Right atrium auricular region (tissue), 2 donors: ENCODE measurements at regions not wholly inside any gene's neighbourhood (a gene's known extent, or its start where the extent isn't known, plus 50 kb on each side); places are given as distances from the start of the nearest gene placed in this dataset.

Source experiments
- DNase-seq: peaks from one replicate; pipeline ENCODE4 v3.0.0-alpha.2; 2019; ENCODE audit warnings: low spot score
- H3K27ac ChIP-seq, 2 donors: fragments of 200-600 bp; sonication (generic); 1 replicate in 1 of 2; 2 replicates in 1 of 2; pipeline ENCODE4 v1.5.1; 2016 to 2019
- H3K27me3 ChIP-seq, 2 donors: fragments of 200-600 bp; sonication (generic); one replicate each; pipeline versions ENCODE4 v1.5.1 to v1.6.0; 2017 to 2019
- H3K36me3 ChIP-seq: fragments of 200-600 bp; sonication (generic); one replicate; pipeline ENCODE4 v1.5.1; 2016
- H3K4me1 ChIP-seq, 2 donors: fragments of 200-600 bp; sonication (generic); one replicate each; pipeline versions ENCODE4 v1.5.1 to v1.6.0; 2017 to 2019
- H3K4me3 ChIP-seq, 2 donors: fragments of 200-600 bp; sonication (generic); 1 replicate in 1 of 2; 2 replicates in 1 of 2; pipeline ENCODE4 v1.5.1; 2017 to 2019; ENCODE audit warnings: mild to moderate bottlenecking in 1 of 2, moderate library complexity in 1 of 2
- H3K9me3 ChIP-seq, 2 donors: fragments of 200-600 bp; sonication (generic); one replicate each; pipeline ENCODE4 v1.5.1; 2019
- TF ChIP-seq, protein P1 (sequence below), 2 donors: fragments of 200-600 bp; sonication (generic); IDR thresholded peaks; one replicate each; pipeline ENCODE4 v1.5.1; 2019; ENCODE audit warnings: antibody characterized with exemption in 2 of 2

DNA sequence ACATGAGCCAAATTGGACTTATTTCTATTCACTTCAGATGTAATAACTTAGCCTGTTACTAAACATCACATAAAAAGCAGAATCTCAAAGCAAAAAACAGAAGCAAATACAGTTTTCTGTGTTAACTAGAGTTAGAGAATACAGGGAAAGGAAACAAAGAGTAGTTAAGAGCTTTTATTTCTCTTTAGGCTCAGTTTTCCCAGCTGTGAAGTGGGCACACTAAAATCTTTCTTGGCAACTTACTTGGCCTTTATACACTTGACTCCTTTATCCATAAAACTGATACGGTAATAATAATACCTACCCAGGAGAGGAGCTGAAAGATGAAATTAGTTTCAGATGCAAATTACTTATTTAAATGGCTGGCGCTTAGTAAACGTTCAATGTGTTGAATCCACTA is 132.8 kb upstream of the SPATS2L start:
- no peak for DNase-seq
- H3K4me3 ChIP-seq, result no peak overlapping the region
- H3K9me3 ChIP-seq, result no peaks in the 10 kb centered on the region
- peaks cover 0 to 9% of the 10 kb centered on the region in 2 donors for H3K4me1 ChIP-seq
- no peaks in the 10 kb centered on the region for H3K27me3 ChIP-seq
- TF ChIP-seq, protein P1, sequence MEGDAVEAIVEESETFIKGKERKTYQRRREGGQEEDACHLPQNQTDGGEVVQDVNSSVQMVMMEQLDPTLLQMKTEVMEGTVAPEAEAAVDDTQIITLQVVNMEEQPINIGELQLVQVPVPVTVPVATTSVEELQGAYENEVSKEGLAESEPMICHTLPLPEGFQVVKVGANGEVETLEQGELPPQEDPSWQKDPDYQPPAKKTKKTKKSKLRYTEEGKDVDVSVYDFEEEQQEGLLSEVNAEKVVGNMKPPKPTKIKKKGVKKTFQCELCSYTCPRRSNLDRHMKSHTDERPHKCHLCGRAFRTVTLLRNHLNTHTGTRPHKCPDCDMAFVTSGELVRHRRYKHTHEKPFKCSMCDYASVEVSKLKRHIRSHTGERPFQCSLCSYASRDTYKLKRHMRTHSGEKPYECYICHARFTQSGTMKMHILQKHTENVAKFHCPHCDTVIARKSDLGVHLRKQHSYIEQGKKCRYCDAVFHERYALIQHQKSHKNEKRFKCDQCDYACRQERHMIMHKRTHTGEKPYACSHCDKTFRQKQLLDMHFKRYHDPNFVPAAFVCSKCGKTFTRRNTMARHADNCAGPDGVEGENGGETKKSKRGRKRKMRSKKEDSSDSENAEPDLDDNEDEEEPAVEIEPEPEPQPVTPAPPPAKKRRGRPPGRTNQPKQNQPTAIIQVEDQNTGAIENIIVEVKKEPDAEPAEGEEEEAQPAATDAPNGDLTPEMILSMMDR (IDR thresholded peaks at IDR 0.05), result no peak
- H3K27ac ChIP-seq, result no peak overlapping the region
- no peaks in the 10 kb centered on the region for H3K36me3 ChIP-seq

DNA sequence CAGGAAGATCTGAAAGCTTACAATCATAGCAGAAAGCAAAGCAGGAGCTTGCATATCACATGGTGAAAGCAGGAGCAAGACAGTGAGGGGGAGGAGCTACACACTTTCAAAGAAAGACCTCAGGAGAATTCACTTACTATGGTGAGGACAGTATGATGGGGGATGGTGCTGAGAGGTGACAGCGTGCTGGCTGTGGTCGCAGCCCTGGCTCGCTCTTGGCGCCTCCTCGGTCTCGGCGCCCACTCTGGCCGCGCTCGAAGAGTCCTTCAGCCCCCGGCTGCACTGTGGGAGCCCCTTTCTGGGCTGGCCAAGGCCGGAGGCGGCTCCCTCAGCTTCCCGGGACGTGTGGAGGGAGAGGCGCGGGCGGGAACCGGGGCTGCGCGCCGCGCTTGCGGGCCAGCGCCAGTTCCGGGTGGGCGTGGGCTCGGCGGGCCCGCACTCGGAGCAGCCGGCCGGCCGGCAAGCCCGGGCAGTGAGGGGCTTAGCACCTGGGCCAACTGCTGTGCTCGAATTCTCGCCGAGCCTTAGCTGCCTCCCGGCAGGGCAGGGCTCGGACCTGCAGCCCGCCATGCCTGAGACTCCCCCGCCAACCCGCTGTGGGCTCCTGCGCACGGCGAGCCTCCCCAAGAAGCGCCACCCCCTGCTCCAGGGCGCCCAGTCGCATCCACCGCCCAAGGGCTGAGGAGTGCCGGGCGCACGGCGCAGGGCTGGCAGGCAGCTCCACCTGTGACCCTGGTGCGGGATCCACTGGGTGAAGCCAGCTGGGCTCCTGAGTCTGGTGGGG is 131.9 kb upstream of the SPATS2L start:
- H3K27ac ChIP-seq, result no peak overlapping the region
- H3K4me1 ChIP-seq, result peaks cover 0 to 9% of the 10 kb centered on the region in 2 donors
- TF ChIP-seq, protein P1 (IDR thresholded peaks at IDR 0.05), result no peak
- no peaks in the 10 kb centered on the region for H3K9me3 ChIP-seq
- DNase-seq, result no peak
- no peak overlapping the region for H3K4me3 ChIP-seq
- no peaks in the 10 kb centered on the region for H3K36me3 ChIP-seq
- no peaks in the 10 kb centered on the region for H3K27me3 ChIP-seq

DNA sequence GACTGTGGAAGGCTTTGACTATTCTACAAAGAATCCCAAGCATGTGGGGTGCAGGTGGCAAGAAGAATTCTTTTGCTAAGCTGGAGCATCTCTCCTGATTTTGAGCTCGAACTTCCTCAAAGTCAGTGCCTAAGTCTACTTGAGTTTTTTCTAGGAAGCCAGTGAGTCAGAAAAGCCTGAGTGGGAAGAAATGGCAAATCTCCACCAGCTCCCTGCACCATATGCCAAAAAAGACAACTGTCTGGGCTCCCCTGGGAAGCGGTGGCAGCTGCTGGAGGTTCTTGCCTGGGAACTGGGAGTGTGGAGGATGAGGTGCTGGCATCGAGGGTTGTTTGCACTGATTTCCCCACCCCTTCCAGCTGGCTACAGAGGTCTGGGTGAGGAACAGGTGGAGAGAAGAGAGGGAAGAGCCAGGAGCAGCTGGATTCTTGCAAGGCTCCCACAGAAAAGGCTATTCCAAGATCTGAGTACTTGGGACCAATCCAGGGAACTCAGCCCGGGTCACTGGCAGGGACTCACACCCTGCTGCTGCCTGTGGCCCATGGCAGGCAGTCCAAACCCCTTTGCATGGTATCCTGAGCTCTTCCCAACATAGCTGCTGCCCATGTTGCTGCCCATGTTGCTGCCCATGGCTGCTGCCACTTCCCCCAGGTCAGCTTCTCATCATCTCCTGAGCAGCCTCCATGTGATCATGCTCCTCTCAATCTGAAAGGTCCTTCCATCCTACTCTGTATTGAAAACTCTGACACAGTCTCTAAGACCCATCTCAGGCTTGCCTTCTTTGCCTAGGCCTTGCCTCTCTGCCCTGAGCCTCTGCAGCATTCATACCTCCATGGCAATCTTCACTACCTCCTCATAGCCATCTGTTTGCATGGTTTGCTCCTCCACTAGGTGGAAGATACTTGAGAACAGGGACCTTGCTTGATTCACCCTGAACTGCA is 128.3 kb upstream of the SPATS2L start:
- no peak overlapping the region for H3K27ac ChIP-seq

DNA sequence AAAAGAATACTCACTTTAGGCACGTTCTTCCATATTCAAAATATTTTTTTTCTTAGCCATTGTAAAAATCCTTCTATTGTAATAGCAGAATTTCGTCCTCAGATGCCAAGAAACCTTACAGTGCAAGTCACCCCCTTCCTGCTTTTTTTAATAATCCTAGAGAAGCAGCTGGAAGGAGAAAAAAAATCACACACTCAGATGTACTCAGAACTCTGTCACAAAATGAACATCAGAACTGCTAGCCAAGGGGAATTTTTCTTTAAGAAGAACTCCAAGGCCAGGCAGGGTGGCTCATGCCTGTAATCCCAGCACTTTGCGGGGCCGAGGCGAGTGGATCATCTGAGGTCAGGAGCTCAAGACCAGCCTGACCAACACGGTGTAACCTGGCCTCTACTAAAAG is 127.3 kb upstream of the SPATS2L start:
- Histone ChIP-seq H3K4me3 (no peak overlapping the region), H3K36me3 (no peaks in the 10 kb centered on the region), H3K27ac (no peak overlapping the region), H3K4me1 (peaks cover 0 to 9% of the 10 kb centered on the region in 2 donors), H3K27me3 (no peaks in the 10 kb centered on the region), H3K9me3 (no peaks in the 10 kb centered on the region)
- TF ChIP-seq, protein P1 (IDR thresholded peaks at IDR 0.05), result no peak
- DNase-seq, result no peak

More for the DNA sequence above, 128.3 kb upstream of the SPATS2L start:
- Histone ChIP-seq H3K27me3 (no peaks in the 10 kb centered on the region), H3K4me3 (no peak overlapping the region), H3K36me3 (no peaks in the 10 kb centered on the region), H3K9me3 (no peaks in the 10 kb centered on the region), H3K4me1 (peaks cover 0 to 9% of the 10 kb centered on the region in 2 donors)
- DNase-seq, result no peak
- TF ChIP-seq, protein P1 (IDR thresholded peaks at IDR 0.05), result no peak

DNA sequence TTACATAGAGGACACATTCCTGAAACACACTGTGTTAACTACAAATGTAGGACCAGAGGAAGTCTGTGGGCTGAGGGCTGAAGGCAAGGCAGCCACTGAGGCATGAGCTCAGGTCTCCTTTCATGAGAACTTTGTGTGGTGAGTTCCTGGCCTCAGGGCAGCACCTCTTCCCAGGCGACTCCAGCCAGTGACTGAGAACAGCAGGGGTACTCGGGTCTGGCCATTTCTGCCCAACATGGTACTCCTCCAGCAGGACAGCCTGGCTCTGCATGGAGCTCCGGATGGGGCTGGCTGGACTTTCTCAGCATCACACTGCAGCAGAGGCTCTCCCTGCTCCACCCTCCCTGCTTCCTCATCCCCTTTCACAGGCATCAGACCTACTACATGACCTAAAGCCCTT is 125.5 kb upstream of the SPATS2L start:
- no peaks in the 10 kb centered on the region for H3K27me3 ChIP-seq
- peaks cover 0 to 9% of the 10 kb centered on the region in 2 donors for H3K4me1 ChIP-seq
- H3K4me3 ChIP-seq, result no peak overlapping the region
- no peak overlapping the region for H3K27ac ChIP-seq
- TF ChIP-seq, protein P1 (IDR thresholded peaks at IDR 0.05), result no peak
- H3K9me3 ChIP-seq, result no peaks in the 10 kb centered on the region
- no peaks in the 10 kb centered on the region for H3K36me3 ChIP-seq
- DNase-seq, result no peak
